SK-N-SH treated with all-trans-retinoic acid at 6 μM for 48 hours (cell line): ENCODE measurements at regions not wholly inside any gene's neighbourhood (a gene's known extent, or its start where the extent isn't known, plus 50 kb on each side); places are given as distances from the start of the nearest gene placed in this dataset.

ENCODE experiments used
- BACH2 ChIP-seq: fragments of 250-450 bp; sonication (Bioruptor Pico); IDR thresholded peaks from 2 replicates; pipeline ENCODE4 v1.9.0; 2021; ENCODE audit warnings: mild to moderate bottlenecking, borderline replicate concordance
- PPARA ChIP-seq: fragments of 250-450 bp; sonication (Bioruptor Pico); IDR thresholded peaks from 2 replicates; pipeline ENCODE4 v1.5.0; 2020; ENCODE audit warnings: mild to moderate bottlenecking, borderline replicate concordance
- ZFP3 ChIP-seq: fragments of 250-450 bp; sonication (Bioruptor Pico); IDR thresholded peaks from 2 replicates; pipeline ENCODE4 v1.5.0; 2020; ENCODE audit warnings: mild to moderate bottlenecking, moderate library complexity
- ZNF565 ChIP-seq: fragments of 450-650 bp; formaldehyde crosslinking; conservative IDR thresholded peaks from 2 replicates; pipeline ENCODE4 v1.5.0; 2020; ENCODE audit warnings: low read depth, mild to moderate bottlenecking, moderate library complexity
- ZNF70 ChIP-seq: fragments of 450-650 bp; formaldehyde crosslinking; IDR thresholded peaks from 2 replicates; pipeline ENCODE4 v1.5.0; 2020; ENCODE audit warnings: mild to moderate bottlenecking, moderate library complexity
- TF ChIP-seq, protein P1 (sequence below): fragments of 250-450 bp; sonication (Bioruptor Pico); IDR thresholded peaks from 2 replicates; pipeline ENCODE4 v1.8.0; 2021; ENCODE audit warnings: low read depth, mild to moderate bottlenecking, moderate library complexity, borderline replicate concordance
- TF ChIP-seq, protein P2 (sequence below): fragments of 250-450 bp; sonication (Bioruptor Pico); IDR thresholded peaks from 2 replicates; pipeline ENCODE4 v1.5.1; 2021; ENCODE audit warnings: mild to moderate bottlenecking, moderate library complexity
- TF ChIP-seq, protein P3 (sequence below): fragments of 250-450 bp; sonication (Bioruptor Pico); IDR thresholded peaks from 2 replicates; pipeline ENCODE4 v1.8.0; 2020; ENCODE audit warnings: mild to moderate bottlenecking, moderate library complexity, borderline replicate concordance

DNA sequence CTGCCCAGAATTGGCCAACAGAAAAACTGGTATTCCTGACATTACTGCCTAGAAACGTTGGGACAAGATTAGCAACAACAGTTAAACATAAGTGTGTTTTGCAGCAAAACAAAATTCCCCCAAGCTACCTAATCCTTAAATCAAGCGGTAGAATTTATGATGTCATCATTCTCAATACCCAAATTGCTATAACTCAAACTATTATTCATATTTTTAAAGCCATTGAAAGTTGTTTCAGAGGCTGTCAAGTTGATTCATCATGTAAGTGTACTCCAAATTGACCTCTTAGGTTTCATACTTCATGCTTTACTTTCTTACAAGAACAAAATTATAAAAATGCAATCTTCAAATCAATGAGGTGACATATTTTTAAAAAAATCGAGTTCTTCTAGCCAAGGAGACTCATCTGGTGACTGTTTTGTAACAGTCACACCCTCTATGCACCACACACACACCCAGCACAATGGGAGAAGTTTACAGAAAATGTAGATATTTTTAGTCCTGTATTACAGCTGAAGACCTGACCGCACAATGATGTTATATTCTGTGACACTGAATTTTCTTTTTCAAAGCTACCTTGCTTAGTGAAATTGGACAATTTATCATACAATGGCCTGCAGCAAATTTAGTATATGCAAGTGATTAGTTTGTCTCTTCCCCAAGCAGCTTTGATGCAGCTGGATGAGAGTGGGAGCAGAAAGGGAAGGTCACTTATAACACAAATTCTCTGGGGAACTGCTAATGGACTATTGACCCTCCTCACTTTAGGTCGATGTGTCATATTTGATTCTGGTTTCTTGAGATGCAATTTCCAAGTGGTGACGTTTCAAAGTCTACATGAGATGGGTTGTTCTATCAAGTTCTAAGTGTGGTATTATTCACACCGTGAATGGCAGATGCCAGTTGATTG lies 345.3 kb upstream of the OBI1 start:
- TF ChIP-seq, protein P1, sequence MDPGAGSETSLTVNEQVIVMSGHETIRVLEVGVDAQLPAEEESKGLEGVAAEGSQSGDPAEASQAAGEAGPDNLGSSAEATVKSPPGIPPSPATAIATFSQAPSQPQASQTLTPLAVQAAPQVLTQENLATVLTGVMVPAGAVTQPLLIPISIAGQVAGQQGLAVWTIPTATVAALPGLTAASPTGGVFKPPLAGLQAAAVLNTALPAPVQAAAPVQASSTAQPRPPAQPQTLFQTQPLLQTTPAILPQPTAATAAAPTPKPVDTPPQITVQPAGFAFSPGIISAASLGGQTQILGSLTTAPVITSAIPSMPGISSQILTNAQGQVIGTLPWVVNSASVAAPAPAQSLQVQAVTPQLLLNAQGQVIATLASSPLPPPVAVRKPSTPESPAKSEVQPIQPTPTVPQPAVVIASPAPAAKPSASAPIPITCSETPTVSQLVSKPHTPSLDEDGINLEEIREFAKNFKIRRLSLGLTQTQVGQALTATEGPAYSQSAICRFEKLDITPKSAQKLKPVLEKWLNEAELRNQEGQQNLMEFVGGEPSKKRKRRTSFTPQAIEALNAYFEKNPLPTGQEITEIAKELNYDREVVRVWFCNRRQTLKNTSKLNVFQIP, result no peak
- TF ChIP-seq ZNF70 (no peak), ZFP3 (CRISPR knock-in tag) (no peak), ZNF565 (CRISPR knock-in tag) (no peak), PPARA (CRISPR knock-in tag) (no peak), BACH2 (no peak)
- TF ChIP-seq, protein P2, sequence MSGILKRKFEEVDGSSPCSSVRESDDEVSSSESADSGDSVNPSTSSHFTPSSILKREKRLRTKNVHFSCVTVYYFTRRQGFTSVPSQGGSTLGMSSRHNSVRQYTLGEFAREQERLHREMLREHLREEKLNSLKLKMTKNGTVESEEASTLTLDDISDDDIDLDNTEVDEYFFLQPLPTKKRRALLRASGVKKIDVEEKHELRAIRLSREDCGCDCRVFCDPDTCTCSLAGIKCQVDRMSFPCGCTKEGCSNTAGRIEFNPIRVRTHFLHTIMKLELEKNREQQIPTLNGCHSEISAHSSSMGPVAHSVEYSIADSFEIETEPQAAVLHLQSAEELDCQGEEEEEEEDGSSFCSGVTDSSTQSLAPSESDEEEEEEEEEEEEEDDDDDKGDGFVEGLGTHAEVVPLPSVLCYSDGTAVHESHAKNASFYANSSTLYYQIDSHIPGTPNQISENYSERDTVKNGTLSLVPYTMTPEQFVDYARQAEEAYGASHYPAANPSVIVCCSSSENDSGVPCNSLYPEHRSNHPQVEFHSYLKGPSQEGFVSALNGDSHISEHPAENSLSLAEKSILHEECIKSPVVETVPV (CRISPR knock-in tag), result no peak
- TF ChIP-seq, protein P3, sequence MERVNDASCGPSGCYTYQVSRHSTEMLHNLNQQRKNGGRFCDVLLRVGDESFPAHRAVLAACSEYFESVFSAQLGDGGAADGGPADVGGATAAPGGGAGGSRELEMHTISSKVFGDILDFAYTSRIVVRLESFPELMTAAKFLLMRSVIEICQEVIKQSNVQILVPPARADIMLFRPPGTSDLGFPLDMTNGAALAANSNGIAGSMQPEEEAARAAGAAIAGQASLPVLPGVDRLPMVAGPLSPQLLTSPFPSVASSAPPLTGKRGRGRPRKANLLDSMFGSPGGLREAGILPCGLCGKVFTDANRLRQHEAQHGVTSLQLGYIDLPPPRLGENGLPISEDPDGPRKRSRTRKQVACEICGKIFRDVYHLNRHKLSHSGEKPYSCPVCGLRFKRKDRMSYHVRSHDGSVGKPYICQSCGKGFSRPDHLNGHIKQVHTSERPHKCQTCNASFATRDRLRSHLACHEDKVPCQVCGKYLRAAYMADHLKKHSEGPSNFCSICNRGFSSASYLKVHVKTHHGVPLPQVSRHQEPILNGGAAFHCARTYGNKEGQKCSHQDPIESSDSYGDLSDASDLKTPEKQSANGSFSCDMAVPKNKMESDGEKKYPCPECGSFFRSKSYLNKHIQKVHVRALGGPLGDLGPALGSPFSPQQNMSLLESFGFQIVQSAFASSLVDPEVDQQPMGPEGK (CRISPR knock-in tag), result no peak
